ENCODE measurements at regions not wholly inside any gene's neighbourhood (a gene's known extent, or its start where the extent isn't known, plus 50 kb on each side); places are given as distances from the start of the nearest gene placed in this dataset.

DNA sequence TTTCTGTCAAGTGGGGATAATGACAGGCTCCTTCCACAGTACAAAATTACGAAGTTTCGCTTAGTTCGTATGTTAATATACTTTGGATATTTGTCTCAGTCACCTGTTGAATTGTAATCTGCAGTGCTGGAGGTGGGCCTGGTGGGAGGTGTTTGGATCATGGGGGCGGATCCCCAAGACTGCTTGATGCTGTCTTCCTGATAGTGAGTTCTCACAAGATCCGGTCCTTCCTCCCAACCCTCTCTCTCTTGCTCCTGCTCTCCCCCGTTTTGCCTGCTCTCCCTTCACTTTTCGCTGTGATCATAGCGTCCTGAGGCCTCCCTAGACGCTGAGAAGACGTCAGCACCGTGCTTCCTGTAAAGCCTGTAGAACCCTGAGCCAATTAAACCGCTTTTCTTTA lies 97.1 kb upstream of the EPB41L3 start:
- DNase-seq (ENCODE audit: low spot score) = no peak

DNA sequence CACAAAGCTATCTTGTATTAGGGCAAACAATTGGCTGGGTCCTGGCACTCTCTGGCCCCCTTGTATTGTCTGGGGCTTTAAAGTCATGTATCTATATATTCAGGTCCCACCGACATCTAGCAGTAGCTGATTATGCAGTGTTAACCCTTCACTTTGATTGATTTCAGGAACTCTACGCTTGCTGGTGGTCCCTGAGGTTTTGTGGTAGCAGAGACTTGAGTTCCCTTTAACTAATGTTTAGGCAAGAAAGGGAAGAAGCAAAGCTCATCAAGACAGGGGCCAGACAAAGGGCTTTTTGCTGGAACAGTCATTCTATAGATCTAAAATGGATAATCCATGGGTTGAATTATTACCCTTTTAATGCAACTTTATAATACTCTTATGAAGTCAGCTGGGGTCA lies 95.3 kb upstream of the EPB41L3 start:
- no peak for DNase-seq (ENCODE audit: low spot score)

DNA sequence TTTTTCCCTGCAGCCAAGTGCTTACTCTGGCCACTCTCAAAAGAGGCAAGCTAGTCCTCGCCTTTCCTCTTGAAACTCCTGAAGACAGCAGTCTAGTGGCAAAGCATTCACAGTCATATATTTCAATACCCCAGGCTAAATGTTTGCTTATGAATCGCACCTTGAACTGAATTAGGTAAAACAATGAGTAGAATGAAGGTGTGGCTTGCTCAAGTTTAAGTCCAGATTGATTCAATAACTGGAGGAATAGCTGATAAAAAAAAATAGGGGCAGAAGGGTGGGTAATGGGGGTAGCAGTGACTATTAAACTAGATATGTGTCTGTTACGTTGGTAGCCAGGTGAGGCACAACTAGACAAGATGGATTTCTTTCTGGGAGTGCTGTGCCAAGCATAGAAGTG lies 88.2 kb upstream of the EPB41L3 start:
- no peak for DNase-seq (ENCODE audit: low spot score)

DNA sequence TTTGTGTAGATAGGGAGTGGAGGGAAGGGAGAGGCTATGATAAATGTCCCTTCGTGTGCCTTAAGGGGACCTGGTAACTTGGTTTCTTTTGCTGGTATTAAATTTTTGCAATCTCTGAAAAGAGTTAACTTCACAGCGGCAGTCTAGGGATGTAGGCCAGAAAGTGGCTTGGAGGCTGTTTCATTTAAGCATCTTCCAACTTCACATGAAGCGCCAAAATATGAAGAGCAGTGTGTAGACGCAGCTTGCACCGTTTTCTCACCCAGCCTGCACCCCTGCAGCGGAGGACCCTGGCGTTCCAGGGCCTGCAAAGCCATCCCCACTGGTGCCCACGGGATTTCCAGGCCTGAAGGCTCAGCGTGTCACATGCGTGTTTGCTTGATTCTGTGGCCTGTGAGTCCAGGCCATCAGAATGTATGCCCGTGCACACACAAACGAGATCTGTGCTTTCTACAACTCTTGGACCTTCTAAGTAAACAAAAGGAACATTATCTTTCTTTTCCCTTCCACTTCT lies 87.2 kb upstream of the EPB41L3 start:
- no peak for DNase-seq (ENCODE audit: low spot score)

DNA sequence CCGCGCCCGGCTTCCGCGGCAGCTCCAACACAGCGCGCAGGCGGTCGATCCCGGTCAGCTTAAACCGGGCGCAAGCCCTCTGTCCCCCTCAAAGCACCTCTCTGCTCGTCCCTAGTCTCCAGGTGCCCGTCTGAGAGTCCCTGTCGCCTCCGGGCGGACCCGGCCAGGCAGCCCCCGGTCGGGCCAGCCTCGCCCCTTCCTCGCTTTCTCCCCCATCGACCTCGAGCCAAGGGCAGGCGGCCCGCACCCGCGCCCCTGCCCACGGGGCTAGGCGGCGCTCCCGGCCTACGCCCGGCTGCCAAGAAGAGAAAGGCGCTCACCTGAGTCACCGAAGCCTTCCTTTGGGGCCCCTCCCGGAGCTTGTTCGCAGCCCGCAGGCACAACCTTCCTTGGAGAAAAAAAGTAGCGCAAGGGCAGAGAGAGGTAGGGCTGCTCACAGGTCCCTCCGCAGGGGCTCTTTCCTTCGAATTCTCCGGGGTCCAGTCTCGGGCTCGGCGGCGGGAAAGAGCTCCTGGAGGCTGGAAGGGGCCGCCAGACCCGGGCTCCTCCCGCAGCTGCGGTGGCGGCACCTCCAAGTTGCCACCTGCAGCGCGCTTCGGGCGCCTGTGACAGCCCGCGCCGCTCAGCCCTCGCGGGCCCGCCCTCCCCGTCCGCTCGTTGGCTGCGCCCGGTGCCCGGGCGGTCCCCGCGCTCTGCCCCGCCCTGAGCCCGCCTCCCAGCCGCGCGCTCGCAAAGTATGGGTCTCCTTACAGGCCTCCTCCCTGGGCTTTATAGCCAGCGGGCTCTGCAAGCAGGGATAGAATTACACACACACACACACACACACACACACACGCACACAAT lies 86.5 kb upstream of the EPB41L3 start:
- peak; percentile 90 for DNase-seq (ENCODE audit: low spot score)

DNA sequence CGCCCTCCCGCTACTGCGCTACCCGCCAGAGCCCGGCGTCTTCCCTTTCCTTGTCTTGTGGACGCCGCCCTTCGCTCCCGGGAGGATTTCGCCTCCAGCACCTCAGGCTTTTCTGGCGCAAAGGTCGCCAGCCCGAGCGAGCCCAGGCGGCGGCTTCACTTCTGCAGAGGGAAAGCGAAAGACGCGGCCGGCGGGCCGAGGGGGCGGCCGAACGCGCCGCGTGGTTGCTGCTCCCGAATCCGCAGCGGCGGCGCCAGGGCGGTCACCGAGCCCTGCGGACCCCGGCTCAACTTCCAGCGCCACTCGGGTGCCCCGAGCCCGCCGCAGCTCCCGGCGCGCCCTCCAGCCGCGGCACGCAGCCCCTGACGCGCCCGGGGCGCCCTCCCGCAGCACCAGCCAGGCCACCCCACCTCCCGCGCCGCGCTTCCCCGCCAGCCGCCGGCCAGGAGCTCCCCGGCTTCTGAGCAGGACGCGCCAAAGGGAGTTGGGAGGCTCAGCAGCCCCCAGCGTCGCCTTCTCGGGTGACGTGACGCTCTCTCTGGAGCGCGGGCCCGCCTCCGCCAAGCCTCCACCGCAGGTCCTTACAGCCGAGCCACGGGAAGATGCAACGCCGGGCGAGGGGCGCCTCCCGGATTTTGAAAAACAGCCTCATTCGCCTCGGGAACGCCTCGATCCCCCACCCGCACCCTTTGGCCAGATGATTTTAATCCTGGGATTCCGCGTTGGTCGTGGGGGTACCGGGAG lies 84.9 kb upstream of the EPB41L3 start:
- peak; percentile 63 for DNase-seq (ENCODE audit: low spot score)

DNA sequence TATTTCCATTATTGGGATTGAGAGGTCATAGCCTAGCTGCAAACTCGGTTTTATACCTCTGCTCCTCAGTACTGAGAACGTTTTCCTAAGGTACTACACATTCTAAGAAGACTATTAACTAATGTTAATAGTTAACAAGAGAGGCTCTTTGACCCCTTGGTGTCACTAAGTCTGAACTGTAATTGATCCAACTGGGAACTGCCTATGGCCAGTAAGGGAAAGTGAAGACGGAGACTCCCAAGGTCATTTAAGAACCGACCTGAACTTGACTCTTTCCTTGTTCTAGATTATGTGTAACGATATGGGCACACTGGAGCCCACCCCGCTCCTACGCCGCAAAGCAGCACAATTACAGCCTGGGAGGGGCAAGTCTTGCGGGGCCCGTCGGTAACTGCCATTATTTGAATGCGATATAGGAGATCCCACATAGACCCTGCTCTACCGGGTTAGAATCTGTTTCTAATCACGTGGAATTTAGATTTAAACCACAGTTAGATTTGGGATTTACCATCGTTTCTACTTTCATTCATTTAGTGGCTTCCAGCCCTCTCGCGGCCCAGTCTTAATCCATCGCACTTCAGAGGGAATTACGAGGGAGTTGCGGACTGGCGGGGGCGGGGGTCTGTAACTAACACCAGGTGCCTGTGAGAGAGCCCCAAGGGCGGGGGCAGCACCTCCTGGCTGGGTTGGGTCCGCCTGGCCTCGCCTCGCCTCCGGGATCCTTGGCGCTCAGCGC lies 84.1 kb upstream of the EPB41L3 start:
- peak; percentile 4 for DNase-seq (ENCODE audit: low spot score)

DNA sequence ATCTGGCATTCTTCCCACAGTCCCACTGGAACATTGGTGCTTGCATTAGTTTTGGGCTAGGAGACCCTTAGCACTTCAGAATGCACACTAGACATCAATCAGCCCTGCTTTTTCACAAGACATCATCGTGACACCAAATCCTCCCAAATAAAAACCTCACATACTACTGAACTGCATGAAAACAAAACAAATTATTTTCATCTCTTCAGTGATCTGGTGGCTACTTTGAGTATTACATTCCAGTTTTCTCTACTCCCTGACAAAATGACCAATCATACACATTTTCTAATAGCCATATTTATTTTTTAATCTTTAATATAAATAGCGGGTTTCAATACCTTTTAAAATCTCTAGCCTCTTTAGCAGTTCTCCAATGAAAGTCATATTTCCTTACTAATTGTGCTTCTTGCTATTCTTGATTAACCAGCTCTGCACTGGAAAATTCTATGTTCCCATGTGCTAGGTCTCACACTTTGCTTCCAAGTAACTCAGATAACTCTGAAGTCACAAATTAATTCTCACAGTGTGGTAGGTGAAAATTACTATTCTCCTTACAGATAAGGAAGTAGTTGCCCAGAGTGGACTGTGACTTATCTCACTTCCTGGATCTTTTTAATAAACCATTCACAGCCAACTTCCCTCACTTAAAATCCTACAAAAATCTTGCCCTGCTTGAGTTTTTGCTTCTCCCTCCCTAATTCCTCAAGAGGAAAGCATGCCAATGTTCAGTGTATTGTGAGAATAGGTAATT lies 82.5 kb upstream of the EPB41L3 start:
- no peak for DNase-seq (ENCODE audit: low spot score)

DNA sequence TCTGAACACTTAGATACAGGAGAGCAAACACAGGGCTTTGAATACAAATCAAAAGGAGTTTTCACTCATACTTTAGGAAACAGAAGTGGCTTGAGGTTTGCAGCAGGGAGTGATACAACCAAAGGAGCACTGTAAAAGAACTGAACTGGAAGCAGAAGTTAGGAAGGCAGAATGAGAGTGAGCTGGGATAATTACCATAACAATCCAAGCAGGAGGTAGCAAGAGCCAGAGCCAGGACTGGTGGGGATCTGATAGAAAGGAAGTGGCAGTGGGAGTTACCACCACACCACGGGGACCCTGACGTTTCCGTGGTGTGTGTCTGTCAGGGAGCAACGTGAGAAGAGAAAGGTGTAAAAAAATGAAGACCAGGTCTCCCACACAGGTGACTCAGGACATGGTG lies 81.3 kb upstream of the EPB41L3 start:
- DNase-seq (ENCODE audit: low spot score) = no peak

DNA sequence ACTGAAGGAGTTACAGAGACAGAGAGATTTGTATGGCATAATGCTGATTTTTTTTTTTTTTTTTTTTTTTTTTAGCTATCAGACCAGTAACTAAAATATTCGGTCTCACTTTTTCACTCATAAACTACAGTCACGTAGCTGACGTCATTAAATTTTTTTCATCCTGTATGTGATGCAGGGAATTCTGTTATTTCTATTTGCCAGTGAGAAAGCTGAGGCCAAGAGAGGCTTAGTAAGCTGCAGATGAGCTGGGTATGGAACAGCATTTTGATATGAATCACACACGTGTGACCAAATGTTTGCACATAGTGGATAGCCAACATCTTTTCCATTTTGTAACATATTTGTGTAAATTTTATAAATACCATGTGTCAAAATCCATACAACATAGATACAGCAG lies 79.1 kb upstream of the EPB41L3 start:
- DNase-seq (ENCODE audit: low spot score) = peak; percentile 18

DNA sequence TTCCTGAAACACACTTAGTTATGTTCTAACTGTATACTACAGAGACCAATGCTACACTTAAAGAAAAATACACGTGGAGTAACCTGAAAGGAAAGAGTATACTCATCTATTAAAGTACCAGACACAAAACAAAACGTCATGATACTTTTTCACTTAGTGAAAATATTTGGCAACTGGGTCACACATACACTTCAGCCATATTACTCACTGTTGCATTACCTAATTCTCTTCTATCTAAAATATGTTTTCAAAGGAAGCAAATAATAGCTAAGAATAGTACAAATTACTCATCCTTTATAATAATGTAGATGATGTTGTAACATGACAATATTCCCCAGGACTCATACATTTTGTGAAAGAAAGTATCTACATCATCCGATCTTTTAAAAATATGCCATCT lies 76.5 kb upstream of the EPB41L3 start:
- peak; percentile 39 for DNase-seq (ENCODE audit: low spot score)

DNA sequence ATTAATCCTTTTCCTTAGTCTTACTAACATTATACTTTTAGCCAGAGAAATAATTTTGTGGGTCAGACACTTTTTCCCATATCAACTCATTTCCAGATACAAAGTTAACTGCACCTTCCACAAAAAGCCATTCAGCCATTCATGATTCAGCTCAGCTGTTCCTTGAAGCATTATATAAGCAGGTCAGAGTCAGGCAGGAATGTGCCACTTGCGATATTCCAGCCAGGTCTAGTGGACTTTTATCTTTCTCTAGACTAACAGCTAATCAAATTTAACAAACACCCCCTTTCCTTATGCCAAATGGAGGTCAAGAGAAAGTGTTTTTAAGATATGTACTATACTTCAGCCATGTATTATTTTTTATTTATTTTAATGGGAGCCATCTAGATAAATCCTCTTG lies 75.6 kb upstream of the EPB41L3 start:
- DNase-seq (ENCODE audit: low spot score) = no peak

DNA sequence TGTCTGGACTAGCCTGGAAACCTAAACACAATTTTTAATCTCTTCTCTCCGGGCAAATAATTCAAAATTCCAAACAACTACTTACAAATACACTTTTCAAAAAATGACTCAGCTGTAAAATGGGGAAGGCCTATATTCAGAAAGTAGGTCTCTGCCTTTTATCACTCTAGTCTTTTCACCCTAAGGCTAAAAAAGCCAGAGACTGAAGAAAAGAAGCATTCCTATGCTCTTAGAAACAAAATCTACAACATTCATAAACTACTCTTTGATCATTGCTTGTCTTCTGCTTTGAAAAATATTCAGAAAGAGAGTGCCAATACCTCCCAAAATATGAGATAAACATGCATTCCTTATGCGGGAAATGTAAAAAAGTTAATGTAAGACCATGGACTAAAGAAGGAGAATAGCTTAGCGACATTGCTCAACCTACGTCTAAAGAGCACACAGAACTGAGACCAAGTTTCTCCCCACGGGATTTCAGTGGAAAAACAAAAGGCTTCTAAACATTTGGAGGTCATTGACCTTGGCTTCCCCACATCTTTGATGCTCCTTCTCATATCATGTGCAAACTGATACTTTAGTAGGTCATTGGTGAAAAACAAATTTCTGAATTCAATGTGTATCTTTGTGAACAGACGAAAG lies 74.4 kb upstream of the EPB41L3 start:
- peak; percentile 85 for DNase-seq (ENCODE audit: low spot score)

DNA sequence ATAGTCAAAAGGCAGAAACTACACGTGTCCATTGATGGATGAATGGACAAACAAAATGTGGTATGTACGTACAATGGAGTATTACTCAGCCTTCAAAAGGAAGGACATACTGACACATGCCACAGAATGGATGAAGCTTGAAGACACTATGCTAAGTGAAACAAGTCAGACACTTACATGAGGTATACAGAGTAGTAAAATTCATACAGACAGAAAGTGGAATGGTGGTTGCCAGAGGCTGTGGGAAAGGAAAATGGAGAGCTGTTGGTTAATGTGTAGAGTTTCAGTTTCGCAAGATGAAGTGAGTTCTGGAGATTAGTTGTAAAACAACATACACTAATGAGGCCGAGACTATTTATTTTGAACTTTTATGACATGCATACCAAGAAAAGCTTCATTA lies 67.4 kb upstream of the EPB41L3 start:
- no peak for DNase-seq (ENCODE audit: low spot score)

DNA sequence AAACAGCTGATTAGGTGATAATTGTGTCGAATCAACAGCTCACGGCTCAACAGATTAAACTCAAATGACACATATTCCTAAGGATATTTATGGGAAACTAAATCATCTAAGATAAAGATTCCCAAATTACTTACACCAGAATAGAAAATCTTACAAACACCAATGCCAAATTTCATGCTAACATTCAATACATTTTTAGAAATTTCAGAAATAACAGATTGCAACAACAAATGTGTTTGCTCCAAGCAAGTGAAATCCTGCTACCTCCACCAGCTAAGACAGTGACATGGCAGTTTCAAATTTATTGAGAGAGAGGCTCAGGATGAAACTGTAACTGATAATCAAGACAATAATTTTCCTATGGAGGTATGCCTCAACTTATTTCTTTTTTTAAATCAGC lies 65.0 kb upstream of the EPB41L3 start:
- DNase-seq (ENCODE audit: low spot score) = no peak

DNA sequence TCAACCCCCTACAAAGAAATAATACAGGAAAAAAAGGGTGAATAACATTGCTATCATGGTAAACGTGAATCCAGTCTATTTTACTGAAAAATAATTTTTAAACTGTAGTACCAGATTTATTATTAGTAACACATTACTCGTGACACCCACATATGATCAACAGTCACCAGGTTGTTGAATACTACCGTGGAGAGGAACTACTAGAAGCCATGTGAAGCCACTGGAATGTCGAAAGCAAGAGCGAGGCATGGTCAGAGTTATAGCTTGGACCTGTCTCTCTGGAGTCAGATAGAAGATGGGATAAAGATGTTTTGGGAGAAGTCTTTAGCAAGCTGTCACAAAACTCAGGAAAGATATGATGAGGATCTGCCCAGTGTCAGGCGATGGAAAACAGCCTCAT lies 63.2 kb upstream of the EPB41L3 start:
- DNase-seq (ENCODE audit: low spot score) = no peak

DNA sequence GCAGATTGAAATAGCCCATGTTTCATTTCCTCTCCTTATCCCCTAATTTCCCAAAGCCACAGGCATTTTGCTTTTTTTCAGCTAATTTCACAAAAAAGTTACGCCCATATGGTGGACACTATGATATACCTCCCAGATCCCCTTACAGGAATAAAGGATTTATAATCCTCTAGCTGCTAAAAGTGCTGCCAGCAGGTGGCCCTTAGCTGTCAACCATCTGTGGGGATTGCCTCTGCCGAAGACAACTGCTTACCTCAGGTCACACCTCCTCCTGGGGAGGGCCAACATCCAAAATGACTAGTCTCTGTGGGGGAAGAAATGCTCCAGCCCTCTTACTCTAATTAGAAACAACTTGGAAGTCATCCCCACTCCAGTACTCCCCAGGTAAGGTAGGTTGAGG lies 61.0 kb upstream of the EPB41L3 start:
- DNase-seq (ENCODE audit: low spot score) = no peak

DNA sequence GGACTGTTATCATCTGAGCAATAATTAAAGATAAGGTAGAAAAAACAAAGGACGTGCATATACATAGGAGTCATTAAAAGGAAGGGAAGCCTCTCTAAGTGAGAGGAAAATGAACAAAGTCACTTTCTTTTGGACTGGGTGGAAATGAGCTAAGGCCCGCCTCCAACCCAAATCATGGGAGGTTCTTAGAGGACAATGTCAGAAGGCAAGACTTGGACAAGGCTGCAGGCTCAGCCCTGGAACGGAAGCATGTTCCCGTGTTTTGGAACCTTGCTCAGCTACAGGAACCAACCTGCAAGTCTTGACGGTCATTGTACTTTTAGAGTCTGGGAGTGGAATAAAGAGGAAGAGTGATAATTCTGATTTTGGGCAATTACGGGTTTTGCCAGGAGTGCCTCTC lies 59.4 kb upstream of the EPB41L3 start:
- no peak for DNase-seq (ENCODE audit: low spot score)

DNA sequence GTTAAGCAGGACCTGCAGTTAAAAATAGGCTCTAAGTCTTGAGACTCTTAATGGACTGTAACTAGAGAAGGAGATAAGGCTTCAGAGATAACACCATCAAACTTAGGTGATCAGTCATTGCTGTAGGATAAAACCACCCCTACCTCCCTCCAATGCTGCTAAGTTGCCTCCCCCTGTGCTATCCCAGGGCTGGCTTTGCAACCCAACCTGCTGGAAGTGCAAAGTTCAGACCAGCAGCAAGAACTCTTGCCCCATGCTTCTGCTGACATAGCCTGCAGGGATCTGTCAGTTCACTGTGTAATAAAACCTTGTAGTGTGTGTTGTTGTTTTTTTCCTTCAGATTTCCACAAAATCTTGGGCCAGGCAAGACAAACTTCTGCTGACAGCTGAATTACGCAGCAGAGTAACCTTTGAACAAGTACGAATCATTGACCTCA lies 57.4 kb upstream of the EPB41L3 start:
- peak; percentile 74 for DNase-seq (ENCODE audit: low spot score)

DNA sequence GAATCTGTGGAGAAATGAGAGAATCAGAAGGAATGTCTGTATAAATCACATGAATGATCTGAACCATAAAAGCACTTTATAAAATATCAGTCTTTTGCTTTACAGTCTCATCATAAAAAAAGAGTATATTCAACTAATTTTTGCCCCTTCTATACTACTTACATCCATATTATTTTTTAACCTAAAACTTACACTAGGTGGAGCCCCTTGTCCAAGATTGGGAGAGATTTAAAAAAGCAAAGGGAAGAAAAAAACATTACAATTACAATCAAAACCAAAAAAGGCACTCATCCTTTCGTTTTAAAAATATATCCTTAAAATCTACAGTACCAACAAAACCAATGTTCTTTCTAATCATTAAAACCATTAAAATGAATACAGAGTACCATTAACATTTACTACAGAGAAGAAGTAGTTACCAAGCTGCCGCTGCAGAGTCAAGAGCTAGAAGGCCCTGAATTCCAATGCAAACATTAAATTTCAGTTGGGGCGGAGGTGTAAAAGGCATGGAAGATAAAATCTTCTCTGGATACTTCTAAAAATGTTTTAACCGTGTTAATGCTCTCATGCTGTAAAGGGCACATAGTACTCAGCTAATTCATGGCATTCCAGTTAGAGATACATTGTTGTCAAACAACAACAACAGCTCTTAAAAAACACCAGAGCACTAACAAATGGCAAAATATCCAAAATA lies 56.7 kb upstream of the EPB41L3 start:
- peak; percentile 71 for DNase-seq (ENCODE audit: low spot score)

Data from umbilical cord (tissue), 1 donor.